Activated CD4-positive, alpha-beta T cell treated with anti-CD3 and anti-CD28 coated beads, Interleukin-2, amount 50 U/mL, for 4 hours (primary cell): ENCODE measurements at regions not wholly inside any gene's neighbourhood (a gene's known extent, or its start where the extent isn't known, plus 50 kb on each side); places are given as distances from the start of the nearest gene placed in this dataset.
"Not testable (repeated sequence)": the region's sequence is repeated elsewhere in the genome, so short reads cannot be mapped to it uniquely, and the experiment has no call there.

Source experiments
- DNase-seq, 2 experiments: peaks; one replicate each; pipeline ENCODE4 v3.0.0-alpha.2; 2020

- DNase-seq, result no peak
Observed at GRCh38 chr16:87008664-87009063, 308.5 kb downstream of the C16orf95 start.

GRCh38 chr16:87012954-87013938 lies 303.9 kb downstream of the C16orf95 start:
- DNase-seq, result no peak

DNA sequence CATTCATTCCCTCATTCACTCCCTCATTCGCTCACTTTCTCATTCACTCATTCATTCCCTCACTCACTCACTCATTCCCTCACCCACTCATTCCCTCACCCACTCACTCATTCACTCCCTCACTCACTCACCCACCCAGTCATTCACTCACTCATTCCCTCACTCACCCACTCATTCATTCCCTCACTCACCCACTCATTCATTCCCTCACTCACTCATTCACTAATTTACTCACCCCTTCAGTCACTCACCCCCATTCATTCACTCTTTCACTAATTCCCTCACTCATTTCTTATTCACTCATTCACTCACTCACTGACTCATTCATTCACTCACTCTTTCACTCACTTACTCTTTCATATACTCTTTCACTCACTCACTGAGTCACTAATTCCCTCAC lies 303.1 kb downstream of the C16orf95 start:
- no peak for DNase-seq

GRCh38 chr16:87015021-87015420 lies 302.2 kb downstream of the C16orf95 start:
- no peak for DNase-seq

DNA sequence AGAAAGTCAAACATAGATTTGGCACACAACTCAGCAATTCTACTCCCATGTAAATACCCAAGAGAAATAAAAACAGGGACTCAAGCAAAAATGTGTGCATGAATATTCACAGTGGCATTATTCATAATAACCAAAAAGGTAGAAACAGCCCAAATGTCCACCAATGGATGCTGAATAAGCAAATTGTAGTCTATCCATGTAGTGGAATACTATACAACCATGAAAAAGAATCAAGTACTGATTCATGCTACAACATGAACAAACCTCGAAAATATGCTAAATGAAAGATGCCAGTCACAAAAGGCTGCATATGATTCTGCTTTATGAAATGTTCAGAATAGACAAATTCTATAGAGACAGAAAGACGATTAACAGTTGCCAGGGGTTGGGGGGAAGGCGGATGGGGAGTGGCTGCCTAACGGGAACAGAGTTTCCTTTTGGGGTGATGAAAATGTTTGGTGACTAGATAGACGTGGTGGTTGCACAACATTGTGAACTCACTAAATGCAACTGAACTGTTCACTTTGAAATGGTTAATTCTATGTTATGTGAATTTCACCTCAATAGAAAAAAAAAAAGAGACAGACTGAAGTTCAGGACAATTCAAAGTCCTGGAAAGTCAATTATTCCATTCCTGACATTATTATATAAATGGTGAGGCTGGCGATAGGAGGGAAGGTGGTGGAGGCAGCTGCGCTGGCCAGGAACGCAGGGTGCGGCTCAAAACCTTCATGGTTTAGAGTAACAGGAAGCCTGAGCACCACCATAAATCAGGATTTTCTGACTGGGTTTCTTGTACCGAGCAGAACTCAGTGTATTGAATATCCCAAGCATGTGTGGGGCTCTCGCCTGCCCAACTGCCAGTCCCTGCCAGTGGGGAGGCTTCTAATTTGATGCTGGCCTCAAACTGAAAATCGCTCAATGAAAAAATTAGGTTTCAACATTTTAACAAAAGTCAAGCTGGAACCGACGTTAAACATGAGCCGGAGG lies 300.9 kb downstream of the C16orf95 start:
- DNase-seq, result no peak

DNA sequence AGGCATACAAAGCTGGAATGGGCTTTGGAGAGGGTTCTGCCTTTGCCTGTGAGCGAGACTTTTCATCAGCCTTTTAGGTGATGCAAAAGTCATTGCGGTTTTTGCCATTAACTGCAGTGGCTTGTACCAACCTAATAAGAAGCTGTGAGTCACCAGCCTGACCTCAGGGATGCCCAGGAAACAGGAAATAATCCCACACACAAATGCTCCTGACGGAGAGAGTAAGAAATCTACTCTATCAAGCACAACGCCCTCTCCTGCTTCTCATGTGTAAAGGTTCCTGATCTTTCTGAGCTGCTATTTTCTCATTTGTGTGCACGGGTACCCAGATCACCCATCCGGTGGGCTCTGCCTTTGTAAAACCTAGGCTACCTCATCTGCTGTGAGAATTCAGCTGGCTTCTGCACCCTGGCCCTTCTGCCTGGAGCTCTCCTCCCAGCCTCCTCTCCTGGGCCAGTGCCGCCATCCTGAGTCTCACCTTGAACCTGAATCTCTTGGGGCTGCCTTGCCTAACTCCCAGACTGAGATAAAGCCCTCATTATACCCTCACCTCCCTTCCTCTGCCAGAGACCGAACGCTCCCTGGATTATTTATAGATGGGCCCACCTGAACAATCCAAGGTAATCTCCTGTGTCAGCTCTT lies 299.7 kb downstream of the C16orf95 start:
- no peak for DNase-seq

GRCh38 chr16:87025676-87026075 lies 291.5 kb downstream of the C16orf95 start:
- DNase-seq, result no peak

- DNase-seq, result no peak
Observed at GRCh38 chr16:87027056-87027616, 290.1 kb downstream of the C16orf95 start.

DNA sequence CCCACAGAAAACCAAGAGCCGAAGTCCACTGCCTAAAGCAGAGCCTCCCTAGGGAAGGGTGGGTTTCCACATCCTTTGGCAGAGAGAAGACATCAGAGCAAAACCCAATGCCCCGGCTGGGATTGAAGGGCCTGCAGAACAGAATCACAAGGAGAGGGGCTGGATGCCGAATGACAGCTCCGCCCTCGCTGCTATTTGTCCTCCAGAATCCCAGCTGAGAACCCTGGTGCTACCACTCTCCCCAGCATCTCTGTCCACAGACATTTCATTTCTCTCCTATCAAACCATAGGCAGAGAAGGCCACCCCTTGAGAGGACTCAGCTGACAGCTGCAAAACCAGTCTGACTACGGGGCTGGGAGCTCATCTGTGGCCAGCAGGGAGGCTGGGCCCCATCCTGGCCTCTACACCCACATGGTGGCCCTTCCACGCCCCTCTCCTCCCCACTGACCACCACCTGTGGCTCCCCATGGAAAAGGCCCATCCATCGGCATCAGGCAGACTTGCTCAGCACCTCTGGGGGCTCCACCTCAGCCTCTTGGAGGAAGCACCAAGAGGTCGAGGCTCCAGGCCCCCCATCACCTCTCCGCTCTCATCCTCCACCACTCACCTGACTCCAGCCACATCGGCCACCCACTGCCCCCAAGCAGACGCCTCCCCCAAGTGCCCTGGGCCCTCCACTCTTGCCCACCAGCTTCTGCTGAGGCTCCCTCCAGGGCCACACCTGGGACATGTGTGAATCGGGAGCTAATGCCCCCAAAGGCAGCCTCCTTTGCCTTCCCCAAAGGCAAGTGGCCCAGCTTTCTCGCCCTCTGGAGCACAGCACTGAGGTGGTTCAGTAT lies 288.5 kb downstream of the C16orf95 start:
- no peak for DNase-seq

GRCh38 chr16:87032554-87032953 lies 284.6 kb downstream of the C16orf95 start:
- no peak for DNase-seq

DNA sequence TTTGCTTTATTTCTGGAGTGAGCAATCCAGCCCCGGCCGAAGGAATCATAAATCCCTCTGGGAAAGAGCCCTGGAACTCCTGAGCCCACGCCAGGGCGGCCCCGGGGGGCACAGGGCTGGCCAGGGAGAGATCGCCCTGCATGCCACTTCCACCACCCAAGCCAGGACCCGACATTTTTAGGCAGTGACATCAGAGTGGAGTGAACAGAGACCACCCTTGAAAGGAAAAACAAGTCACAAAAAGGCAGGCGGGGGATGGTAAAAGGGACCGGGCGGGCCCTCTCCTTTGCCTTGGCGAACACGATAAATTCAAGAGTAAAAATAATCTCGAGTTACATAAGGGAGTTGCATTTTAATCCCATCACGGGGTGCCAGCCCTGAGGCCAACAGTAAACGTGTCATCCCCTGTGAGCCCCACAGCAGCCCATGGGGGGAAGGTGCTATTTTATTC lies 284.1 kb downstream of the C16orf95 start:
- DNase-seq, result no peak

DNA sequence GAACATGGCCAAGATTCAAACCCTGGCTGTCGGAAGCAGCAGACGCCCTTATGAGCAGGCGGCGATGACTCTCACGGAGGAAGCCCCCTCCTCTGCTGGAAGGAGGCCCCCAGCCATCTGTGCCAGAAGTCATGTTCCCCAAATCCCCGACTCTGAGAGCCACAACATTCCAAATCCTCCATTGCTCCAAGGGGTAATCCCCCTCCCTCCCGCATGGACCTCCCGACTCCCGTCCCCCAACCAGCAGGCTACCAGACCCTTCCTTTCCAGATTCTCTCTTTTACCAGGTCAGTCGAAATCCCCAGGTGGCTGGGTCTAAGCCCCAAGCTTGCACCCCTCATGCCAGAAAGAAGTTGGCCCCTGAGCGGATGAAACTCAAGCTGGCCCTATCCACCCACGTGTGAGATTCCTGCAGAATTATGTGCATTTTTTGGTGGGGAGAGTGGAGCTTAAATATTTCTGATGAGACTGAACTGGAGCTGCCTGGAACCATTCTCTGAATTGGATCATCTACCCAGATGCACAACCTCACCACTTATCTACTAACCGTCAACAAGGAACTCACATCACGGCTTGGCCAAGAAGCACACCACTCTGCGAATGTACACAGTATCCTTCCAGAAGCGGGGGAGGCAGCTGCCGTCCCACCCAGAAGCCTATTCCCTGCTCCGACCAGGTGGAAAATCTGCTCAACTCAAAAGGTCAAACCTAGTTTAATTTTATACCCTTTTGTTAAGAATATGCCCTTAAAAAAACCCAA lies 283.5 kb downstream of the C16orf95 start:
- no peak for DNase-seq

- no peak for DNase-seq
Observed at GRCh38 chr16:87034317-87034716, 282.9 kb downstream of the C16orf95 start.

DNA sequence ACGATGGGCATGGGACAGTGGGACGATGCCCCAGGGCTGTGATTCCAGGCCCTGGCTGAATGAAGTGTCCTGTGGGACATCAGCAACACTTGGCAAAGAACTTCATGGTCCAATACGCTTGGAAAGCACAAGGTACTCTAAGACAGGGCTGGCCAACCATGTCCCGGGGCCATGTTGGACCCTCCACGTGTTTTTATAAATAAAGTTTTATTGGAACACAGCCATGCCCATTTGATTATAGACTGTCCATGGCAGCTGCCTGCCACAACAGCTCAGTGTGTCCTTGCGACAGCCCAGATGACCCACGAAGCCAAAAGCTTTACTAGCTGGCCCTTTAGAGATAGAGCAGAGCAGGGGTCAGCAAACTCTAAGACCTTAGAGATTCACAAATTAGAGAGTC lies 282.1 kb downstream of the C16orf95 start:
- no peak for DNase-seq

DNA sequence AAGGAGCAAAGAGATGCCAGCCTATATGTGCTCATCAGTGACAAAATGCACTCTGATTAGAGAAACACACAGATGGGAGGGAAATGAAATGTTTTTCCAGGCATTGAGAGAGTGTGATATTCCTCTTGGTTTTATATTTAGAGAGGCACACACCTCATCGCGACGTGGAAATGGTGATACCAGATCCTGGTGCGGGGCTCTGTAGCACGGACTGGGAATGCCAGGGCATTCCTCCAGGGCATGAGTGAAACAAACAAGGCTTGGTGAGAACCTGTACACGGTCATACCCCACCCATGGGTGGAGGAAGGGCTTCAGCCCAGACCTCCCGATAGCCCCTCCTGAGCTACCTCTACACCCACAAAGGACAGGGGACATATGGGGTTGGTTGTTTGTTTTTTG lies 280.2 kb downstream of the C16orf95 start:
- DNase-seq, result no peak

- DNase-seq, result not testable (repeated sequence)
Observed at GRCh38 chr16:87038528-87038927, 278.7 kb downstream of the C16orf95 start.

DNA sequence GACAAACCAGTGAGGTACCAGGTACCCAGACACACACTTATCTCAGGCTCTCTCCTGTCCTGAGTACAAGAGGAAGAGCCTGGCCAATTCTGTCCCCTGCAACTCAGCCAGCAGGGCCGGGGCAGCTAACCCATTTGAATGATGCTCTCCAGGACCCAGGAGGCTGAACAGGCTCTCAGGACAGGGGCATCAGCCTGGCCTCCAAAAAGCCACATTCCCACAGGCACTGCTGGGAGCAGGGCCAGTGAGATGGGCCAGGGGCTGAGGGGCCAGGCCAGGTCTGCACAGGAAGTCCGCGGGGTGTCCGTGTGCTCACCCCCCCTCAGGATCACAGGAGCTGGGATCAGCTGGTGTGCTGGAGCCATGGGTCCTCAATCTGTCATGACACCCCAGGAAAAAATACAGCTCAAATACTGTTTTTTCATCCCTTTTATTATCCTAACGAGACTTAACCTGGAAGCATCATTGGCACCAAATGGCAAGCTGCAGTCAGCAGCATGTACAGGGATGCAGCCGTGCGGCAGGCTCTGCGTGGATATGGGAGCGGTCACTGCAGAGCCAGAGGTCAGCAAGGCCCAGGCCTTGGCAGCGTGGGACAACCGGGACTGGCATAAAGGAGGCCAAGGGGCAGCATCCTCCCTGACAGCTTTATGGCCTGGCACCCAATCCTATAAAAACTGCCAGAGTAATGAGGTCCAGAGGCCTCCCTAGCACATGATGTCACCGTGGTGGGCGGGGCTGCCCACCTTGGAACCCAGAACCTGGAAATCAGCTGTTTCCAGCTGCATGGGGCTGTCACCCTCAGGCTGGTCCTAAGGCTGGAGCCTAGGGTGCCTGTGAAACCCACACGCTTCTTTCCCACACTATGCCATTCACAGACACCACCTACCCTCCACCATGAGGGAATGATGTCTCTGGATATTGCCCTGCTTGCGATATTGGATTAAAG lies 276.7 kb downstream of the C16orf95 start:
- DNase-seq, result no peak

- DNase-seq, result no peak
Observed at GRCh38 chr16:87041286-87041685, 275.9 kb downstream of the C16orf95 start.

DNA sequence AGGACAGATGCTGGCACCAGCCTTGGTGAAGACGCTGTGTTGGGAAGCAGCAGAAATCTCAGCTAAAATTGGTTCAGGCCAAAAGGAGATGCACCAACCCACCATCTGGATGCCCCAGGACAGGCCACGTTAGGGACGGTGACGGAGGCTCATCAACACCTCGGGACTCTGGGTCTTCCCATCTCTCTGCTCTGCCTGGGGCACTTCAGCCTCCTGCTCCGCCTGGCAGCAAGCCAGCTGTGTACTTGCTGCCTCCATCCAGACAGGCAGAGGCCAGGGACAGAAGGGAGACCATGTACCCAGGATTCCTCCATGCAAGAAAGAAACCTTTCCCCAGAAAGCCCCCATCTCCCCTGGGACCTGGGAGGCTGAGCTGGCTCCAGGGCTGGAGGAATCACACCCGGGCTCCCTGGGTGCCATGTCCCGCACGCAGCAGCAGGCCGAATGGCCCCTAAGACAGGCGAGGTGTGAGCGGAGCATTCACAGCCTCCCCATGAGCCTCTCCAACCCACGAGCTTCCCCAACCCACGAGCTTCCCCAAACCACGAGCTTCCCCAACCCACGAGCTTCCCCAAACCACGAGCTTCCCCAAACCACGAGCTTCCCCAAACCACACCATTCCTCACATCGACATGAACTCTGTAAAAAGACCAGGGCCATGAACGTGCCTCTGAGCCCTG lies 274.5 kb downstream of the C16orf95 start:
- no peak for DNase-seq
